Liver (tissue), 8 donors: ENCODE measurements at regions not wholly inside any gene's neighbourhood (a gene's known extent, or its start where the extent isn't known, plus 50 kb on each side); places are given as distances from the start of the nearest gene placed in this dataset.

Experiments
- DNase-seq: peaks from one replicate; pipeline ENCODE4 v3.0.0-alpha.2; 2017; ENCODE audit warnings: low spot score
- H3K27ac ChIP-seq, 2 donors: one replicate each; pipeline ENCODE4 v1.7.0; 2013; ENCODE audit warnings: inconsistent platforms in 2 of 2, low read length in 2 of 2, control low read depth in 1 of 2, low read depth in 1 of 2, mild to moderate bottlenecking in 1 of 2
- H3K27me3 ChIP-seq, 4 donors: one replicate each; pipeline versions ENCODE4 v1.6.1 to v1.7.0; 2013; ENCODE audit warnings: low read length in 3 of 4, inconsistent platforms in 1 of 4, mild to moderate bottlenecking in 1 of 4, moderate library complexity in 1 of 4; ENCODE audit not compliant: control insufficient read depth in 4 of 4, insufficient read depth in 4 of 4
- H3K36me3 ChIP-seq, 4 donors: one replicate each; pipeline versions ENCODE4 v1.6.1 to v1.7.0; 2013; ENCODE audit warnings: low read length in 3 of 4, mild to moderate bottlenecking in 3 of 4, low read depth in 1 of 4, moderate library complexity in 1 of 4; ENCODE audit not compliant: control insufficient read depth in 4 of 4, insufficient read depth in 3 of 4
- H3K4me1 ChIP-seq, 4 donors: one replicate each; pipeline versions ENCODE4 v1.6.1 to v1.7.0; 2013; ENCODE audit warnings: low read length in 3 of 4, mild to moderate bottlenecking in 3 of 4, moderate library complexity in 1 of 4; ENCODE audit not compliant: control insufficient read depth in 4 of 4, insufficient read depth in 4 of 4
- H3K4me3 ChIP-seq, 3 donors: one replicate each; pipeline versions ENCODE4 v1.6.1 to v1.7.0; 2013; ENCODE audit warnings: low read length in 3 of 3, control low read depth in 1 of 3, low read depth in 1 of 3, mild to moderate bottlenecking in 1 of 3
- H3K9ac ChIP-seq, 2 donors: one replicate each; pipeline ENCODE4 v1.7.0; 2013; ENCODE audit warnings: low read length in 2 of 2, mild to moderate bottlenecking in 2 of 2, moderate library complexity in 2 of 2, control low read depth in 1 of 2, low read depth in 1 of 2
- H3K9me3 ChIP-seq, 4 donors: one replicate each; pipeline versions ENCODE4 v1.6.1 to v1.7.0; 2013; ENCODE audit warnings: low read length in 3 of 4; ENCODE audit not compliant: control insufficient read depth in 4 of 4
- ATF3 ChIP-seq: IDR thresholded peaks from 2 replicates; pipeline ENCODE4 v1.6.1; 2016; ENCODE audit warnings: antibody characterized with exemption
- CTCF ChIP-seq: fragments of 150-350 bp; IDR thresholded peaks from 2 replicates; pipeline ENCODE4 v1.5.1; 2017; ENCODE audit warnings: improper control_type of control experiment, low read depth, low read length; ENCODE audit not compliant: missing input control
- EGR1 ChIP-seq, 2 donors: IDR thresholded peaks; 2 replicates each; pipeline ENCODE4 v1.6.1; 2016 to 2018; ENCODE audit warnings: antibody characterized with exemption in 2 of 2, low read depth in 2 of 2
- FOXA1 ChIP-seq: IDR thresholded peaks from 2 replicates; pipeline ENCODE4 v1.6.1; 2016; ENCODE audit warnings: antibody characterized with exemption
- GABPA ChIP-seq, 2 donors: IDR thresholded peaks in 1 of 2; conservative IDR thresholded peaks in 1 of 2; 2 replicates each; pipeline ENCODE4 v1.6.1; 2016; ENCODE audit warnings: antibody characterized with exemption in 2 of 2, mild to moderate bottlenecking in 1 of 2, moderate library complexity in 1 of 2
- HNF4A ChIP-seq, 2 donors: conservative IDR thresholded peaks; 2 replicates each; pipeline ENCODE4 v1.6.1; 2016; ENCODE audit warnings: antibody characterized with exemption in 2 of 2, mild to moderate bottlenecking in 2 of 2
- HNF4G ChIP-seq: IDR thresholded peaks from 2 replicates; pipeline ENCODE4 v1.6.1; 2016; ENCODE audit warnings: antibody characterized with exemption
- JUND ChIP-seq, 2 donors: IDR thresholded peaks; 2 replicates each; pipeline ENCODE4 v1.6.1; 2016; ENCODE audit warnings: antibody characterized with exemption in 2 of 2
- NR2F2 ChIP-seq: IDR thresholded peaks from 2 replicates; pipeline ENCODE4 v1.6.1; 2016; ENCODE audit warnings: antibody characterized with exemption
- RAD21 ChIP-seq, 2 donors: IDR thresholded peaks; 2 replicates each; pipeline ENCODE4 v1.6.1; 2016; ENCODE audit warnings: antibody characterized with exemption in 2 of 2, mild to moderate bottlenecking in 2 of 2
- RXRA ChIP-seq, 2 donors: IDR thresholded peaks; 2 replicates each; pipeline ENCODE4 v1.6.1; 2017 to 2018; ENCODE audit warnings: antibody characterized with exemption in 2 of 2, mild to moderate bottlenecking in 1 of 2
- SP1 ChIP-seq: IDR thresholded peaks from 2 replicates; pipeline ENCODE4 v1.6.1; 2018; ENCODE audit warnings: antibody characterized with exemption, mild to moderate bottlenecking
- TAF1 ChIP-seq: conservative IDR thresholded peaks from 2 replicates; pipeline ENCODE4 v1.6.1; 2016; ENCODE audit warnings: antibody characterized with exemption, mild to moderate bottlenecking
- YY1 ChIP-seq: IDR thresholded peaks from 2 replicates; pipeline ENCODE4 v1.6.1; 2016; ENCODE audit warnings: antibody characterized with exemption, mild to moderate bottlenecking
- WGBS: extraction: QIAGEN DNeasy Blood & Tissue Kit; methylation state at CpG from one replicate; pipeline ENCODE4 v1.1.7; 2013; 5-methylcytosine and 5-hydroxymethylcytosine counted together
- TF ChIP-seq, protein P1 (sequence below): IDR thresholded peaks from 2 replicates; pipeline ENCODE4 v1.6.1; 2016; ENCODE audit warnings: antibody characterized with exemption, mild to moderate bottlenecking
- TF ChIP-seq, protein P2 (sequence below): IDR thresholded peaks from 2 replicates; pipeline ENCODE4 v1.6.1; 2016; ENCODE audit warnings: antibody characterized with exemption
- TF ChIP-seq, protein P3 (sequence below): IDR thresholded peaks from 2 replicates; pipeline ENCODE4 v1.6.1; 2016; ENCODE audit warnings: antibody characterized with exemption
- donor health status: healthy.
- donor health status: healthy.
- donor health status: healthy.
- donor health status: healthy.
- donor health status: healthy.

- Histone ChIP-seq H3K9me3 (peaks cover 0 to 2% (median 0%) of the 10 kb centered on the region in 4 donors), H3K4me3 (peak overlapping the region in 1 of 3 donors; percentile 35), H3K27me3 (peaks cover 0 to 25% (median 6%) of the 10 kb centered on the region in 4 donors), H3K36me3 (no peaks in the 10 kb centered on the region), H3K27ac (no peak overlapping the region), H3K9ac (no peak overlapping the region), H3K4me1 (peaks cover 7 to 26% (median 17%) of the 10 kb centered on the region in 4 donors)
- TF ChIP-seq JUND (IDR thresholded peaks at IDR 0.05) (no peak), ATF3 (no peak), YY1 (no peak), HNF4G (no peak), EGR1 (IDR thresholded peaks at IDR 0.05; ENCODE audit: low read depth in 2 of 2) (no peak), HNF4A (conservative IDR thresholded peaks at IDR 0.05) (no peak), NR2F2 (no peak), RAD21 (IDR thresholded peaks at IDR 0.05) (no peak), RXRA (IDR thresholded peaks at IDR 0.05) (no peak), CTCF (no peak), SP1 (no peak), FOXA1 (no peak), TAF1 (no peak), GABPA (IDR thresholded peaks at IDR 0.05 in 1 of 2, conservative IDR thresholded peaks at IDR 0.05 in 1 of 2) (no peak)
- TF ChIP-seq, protein P1, sequence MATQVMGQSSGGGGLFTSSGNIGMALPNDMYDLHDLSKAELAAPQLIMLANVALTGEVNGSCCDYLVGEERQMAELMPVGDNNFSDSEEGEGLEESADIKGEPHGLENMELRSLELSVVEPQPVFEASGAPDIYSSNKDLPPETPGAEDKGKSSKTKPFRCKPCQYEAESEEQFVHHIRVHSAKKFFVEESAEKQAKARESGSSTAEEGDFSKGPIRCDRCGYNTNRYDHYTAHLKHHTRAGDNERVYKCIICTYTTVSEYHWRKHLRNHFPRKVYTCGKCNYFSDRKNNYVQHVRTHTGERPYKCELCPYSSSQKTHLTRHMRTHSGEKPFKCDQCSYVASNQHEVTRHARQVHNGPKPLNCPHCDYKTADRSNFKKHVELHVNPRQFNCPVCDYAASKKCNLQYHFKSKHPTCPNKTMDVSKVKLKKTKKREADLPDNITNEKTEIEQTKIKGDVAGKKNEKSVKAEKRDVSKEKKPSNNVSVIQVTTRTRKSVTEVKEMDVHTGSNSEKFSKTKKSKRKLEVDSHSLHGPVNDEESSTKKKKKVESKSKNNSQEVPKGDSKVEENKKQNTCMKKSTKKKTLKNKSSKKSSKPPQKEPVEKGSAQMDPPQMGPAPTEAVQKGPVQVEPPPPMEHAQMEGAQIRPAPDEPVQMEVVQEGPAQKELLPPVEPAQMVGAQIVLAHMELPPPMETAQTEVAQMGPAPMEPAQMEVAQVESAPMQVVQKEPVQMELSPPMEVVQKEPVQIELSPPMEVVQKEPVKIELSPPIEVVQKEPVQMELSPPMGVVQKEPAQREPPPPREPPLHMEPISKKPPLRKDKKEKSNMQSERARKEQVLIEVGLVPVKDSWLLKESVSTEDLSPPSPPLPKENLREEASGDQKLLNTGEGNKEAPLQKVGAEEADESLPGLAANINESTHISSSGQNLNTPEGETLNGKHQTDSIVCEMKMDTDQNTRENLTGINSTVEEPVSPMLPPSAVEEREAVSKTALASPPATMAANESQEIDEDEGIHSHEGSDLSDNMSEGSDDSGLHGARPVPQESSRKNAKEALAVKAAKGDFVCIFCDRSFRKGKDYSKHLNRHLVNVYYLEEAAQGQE: no peak
- TF ChIP-seq, protein P2, sequence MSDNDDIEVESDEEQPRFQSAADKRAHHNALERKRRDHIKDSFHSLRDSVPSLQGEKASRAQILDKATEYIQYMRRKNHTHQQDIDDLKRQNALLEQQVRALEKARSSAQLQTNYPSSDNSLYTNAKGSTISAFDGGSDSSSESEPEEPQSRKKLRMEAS: no peak
- TF ChIP-seq, protein P3, sequence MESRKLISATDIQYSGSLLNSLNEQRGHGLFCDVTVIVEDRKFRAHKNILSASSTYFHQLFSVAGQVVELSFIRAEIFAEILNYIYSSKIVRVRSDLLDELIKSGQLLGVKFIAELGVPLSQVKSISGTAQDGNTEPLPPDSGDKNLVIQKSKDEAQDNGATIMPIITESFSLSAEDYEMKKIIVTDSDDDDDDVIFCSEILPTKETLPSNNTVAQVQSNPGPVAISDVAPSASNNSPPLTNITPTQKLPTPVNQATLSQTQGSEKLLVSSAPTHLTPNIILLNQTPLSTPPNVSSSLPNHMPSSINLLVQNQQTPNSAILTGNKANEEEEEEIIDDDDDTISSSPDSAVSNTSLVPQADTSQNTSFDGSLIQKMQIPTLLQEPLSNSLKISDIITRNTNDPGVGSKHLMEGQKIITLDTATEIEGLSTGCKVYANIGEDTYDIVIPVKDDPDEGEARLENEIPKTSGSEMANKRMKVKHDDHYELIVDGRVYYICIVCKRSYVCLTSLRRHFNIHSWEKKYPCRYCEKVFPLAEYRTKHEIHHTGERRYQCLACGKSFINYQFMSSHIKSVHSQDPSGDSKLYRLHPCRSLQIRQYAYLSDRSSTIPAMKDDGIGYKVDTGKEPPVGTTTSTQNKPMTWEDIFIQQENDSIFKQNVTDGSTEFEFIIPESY: no peak
- DNase-seq: no peak
- 3% methylated on average over 51 of the region's 51 CpGs for WGBS
Observed at GRCh38 chr13:107866032-107866940, 349.1 kb downstream of the LIG4 start.
